ENCODE measurements at regions not wholly inside any gene's neighbourhood (a gene's known extent, or its start where the extent isn't known, plus 50 kb on each side); places are given as distances from the start of the nearest gene placed in this dataset.

DNA sequence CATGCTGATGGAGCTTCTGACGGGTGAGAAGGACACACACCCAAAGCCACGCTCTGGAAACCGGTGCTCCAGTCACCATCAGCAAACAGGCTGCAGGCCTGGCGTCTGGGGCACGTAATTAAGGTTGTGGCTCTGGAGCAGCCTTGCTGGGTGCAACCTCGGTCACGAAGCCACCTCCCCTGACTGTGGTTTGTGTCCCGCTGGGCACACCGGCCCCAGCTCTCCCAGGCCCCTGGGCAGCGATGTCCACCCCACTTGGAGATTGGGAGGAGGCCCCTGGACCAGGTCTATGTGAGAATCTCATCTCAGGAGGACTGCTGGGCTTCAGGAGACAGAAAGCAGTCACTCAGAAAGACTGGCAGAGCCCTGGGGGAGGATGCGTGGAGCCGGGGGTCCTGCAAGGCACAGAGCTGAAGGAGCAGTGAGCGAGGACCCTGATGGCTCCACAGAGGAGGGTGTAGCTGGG, 631.6 kb downstream of the BRD1 start:
- TF ChIP-seq, protein P1, sequence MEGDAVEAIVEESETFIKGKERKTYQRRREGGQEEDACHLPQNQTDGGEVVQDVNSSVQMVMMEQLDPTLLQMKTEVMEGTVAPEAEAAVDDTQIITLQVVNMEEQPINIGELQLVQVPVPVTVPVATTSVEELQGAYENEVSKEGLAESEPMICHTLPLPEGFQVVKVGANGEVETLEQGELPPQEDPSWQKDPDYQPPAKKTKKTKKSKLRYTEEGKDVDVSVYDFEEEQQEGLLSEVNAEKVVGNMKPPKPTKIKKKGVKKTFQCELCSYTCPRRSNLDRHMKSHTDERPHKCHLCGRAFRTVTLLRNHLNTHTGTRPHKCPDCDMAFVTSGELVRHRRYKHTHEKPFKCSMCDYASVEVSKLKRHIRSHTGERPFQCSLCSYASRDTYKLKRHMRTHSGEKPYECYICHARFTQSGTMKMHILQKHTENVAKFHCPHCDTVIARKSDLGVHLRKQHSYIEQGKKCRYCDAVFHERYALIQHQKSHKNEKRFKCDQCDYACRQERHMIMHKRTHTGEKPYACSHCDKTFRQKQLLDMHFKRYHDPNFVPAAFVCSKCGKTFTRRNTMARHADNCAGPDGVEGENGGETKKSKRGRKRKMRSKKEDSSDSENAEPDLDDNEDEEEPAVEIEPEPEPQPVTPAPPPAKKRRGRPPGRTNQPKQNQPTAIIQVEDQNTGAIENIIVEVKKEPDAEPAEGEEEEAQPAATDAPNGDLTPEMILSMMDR (conservative IDR thresholded peaks at IDR 0.05; ENCODE audit: low read depth in 2 of 2) = no peak
- TF ChIP-seq, protein P2, sequence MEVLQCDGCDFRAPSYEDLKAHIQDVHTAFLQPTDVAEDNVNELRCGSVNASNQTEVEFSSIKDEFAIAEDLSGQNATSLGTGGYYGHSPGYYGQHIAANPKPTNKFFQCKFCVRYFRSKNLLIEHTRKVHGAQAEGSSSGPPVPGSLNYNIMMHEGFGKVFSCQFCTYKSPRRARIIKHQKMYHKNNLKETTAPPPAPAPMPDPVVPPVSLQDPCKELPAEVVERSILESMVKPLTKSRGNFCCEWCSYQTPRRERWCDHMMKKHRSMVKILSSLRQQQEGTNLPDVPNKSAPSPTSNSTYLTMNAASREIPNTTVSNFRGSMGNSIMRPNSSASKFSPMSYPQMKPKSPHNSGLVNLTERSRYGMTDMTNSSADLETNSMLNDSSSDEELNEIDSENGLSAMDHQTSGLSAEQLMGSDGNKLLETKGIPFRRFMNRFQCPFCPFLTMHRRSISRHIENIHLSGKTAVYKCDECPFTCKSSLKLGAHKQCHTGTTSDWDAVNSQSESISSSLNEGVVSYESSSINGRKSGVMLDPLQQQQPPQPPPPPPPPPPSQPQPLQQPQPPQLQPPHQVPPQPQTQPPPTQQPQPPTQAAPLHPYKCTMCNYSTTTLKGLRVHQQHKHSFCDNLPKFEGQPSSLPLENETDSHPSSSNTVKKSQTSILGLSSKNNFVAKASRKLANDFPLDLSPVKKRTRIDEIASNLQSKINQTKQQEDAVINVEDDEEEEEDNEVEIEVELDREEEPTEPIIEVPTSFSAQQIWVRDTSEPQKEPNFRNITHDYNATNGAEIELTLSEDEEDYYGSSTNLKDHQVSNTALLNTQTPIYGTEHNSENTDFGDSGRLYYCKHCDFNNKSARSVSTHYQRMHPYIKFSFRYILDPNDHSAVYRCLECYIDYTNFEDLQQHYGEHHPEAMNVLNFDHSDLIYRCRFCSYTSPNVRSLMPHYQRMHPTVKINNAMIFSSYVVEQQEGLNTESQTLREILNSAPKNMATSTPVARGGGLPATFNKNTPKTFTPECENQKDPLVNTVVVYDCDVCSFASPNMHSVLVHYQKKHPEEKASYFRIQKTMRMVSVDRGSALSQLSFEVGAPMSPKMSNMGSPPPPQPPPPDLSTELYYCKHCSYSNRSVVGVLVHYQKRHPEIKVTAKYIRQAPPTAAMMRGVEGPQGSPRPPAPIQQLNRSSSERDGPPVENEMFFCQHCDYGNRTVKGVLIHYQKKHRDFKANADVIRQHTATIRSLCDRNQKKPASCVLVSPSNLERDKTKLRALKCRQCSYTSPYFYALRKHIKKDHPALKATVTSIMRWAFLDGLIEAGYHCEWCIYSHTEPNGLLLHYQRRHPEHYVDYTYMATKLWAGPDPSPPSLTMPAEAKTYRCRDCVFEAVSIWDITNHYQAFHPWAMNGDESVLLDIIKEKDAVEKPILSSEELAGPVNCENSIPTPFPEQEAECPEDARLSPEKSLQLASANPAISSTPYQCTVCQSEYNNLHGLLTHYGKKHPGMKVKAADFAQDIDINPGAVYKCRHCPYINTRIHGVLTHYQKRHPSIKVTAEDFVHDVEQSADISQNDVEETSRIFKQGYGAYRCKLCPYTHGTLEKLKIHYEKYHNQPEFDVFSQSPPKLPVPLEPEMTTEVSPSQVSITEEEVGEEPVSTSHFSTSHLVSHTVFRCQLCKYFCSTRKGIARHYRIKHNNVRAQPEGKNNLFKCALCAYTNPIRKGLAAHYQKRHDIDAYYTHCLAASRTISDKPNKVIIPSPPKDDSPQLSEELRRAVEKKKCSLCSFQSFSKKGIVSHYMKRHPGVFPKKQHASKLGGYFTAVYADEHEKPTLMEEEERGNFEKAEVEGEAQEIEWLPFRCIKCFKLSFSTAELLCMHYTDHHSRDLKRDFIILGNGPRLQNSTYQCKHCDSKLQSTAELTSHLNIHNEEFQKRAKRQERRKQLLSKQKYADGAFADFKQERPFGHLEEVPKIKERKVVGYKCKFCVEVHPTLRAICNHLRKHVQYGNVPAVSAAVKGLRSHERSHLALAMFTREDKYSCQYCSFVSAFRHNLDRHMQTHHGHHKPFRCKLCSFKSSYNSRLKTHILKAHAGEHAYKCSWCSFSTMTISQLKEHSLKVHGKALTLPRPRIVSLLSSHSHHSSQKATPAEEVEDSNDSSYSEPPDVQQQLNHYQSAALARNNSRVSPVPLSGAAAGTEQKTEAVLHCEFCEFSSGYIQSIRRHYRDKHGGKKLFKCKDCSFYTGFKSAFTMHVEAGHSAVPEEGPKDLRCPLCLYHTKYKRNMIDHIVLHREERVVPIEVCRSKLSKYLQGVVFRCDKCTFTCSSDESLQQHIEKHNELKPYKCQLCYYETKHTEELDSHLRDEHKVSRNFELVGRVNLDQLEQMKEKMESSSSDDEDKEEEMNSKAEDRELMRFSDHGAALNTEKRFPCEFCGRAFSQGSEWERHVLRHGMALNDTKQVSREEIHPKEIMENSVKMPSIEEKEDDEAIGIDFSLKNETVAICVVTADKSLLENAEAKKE (CRISPR knock-in tag; IDR thresholded peaks at IDR 0.05) = no peak
- TF ChIP-seq POLR2AphosphoS5 (IDR thresholded peaks at IDR 0.05; ENCODE audit: low read depth) (no peak), ZNF331 (CRISPR knock-in tag; IDR thresholded peaks at IDR 0.05; ENCODE audit: low read depth) (no peak), EZH2 (IDR thresholded peaks at IDR 0.05; ENCODE audit: low read depth, unreplicated experiment) (no peak), EZH2phosphoT487 (IDR thresholded peaks at IDR 0.05; ENCODE audit: unreplicated experiment) (no peak), JUNB (IDR thresholded peaks at IDR 0.05; ENCODE audit: unreplicated experiment) (no peak)
- TF ChIP-seq, protein P3, sequence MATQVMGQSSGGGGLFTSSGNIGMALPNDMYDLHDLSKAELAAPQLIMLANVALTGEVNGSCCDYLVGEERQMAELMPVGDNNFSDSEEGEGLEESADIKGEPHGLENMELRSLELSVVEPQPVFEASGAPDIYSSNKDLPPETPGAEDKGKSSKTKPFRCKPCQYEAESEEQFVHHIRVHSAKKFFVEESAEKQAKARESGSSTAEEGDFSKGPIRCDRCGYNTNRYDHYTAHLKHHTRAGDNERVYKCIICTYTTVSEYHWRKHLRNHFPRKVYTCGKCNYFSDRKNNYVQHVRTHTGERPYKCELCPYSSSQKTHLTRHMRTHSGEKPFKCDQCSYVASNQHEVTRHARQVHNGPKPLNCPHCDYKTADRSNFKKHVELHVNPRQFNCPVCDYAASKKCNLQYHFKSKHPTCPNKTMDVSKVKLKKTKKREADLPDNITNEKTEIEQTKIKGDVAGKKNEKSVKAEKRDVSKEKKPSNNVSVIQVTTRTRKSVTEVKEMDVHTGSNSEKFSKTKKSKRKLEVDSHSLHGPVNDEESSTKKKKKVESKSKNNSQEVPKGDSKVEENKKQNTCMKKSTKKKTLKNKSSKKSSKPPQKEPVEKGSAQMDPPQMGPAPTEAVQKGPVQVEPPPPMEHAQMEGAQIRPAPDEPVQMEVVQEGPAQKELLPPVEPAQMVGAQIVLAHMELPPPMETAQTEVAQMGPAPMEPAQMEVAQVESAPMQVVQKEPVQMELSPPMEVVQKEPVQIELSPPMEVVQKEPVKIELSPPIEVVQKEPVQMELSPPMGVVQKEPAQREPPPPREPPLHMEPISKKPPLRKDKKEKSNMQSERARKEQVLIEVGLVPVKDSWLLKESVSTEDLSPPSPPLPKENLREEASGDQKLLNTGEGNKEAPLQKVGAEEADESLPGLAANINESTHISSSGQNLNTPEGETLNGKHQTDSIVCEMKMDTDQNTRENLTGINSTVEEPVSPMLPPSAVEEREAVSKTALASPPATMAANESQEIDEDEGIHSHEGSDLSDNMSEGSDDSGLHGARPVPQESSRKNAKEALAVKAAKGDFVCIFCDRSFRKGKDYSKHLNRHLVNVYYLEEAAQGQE (IDR thresholded peaks at IDR 0.05; ENCODE audit: unreplicated experiment) = no peak

Data from GM23338 (cell line).